IPS-15b (cell line): ENCODE measurements at regions not wholly inside any gene's neighbourhood (a gene's known extent, or its start where the extent isn't known, plus 50 kb on each side); places are given as distances from the start of the nearest gene placed in this dataset.

Source experiments
- H3K27me3 ChIP-seq: one replicate; pipeline ENCODE4 v1.6.1; 2013; ENCODE audit warnings: low read length; ENCODE audit not compliant: control insufficient read depth, insufficient read depth
- H3K36me3 ChIP-seq: one replicate; pipeline ENCODE4 v1.6.1; 2013; ENCODE audit warnings: low read length; ENCODE audit not compliant: control insufficient read depth, insufficient read depth
- H3K4me1 ChIP-seq: one replicate; pipeline ENCODE4 v1.6.1; 2013; ENCODE audit warnings: mild to moderate bottlenecking, low read length; ENCODE audit not compliant: control insufficient read depth, insufficient read depth
- H3K4me3 ChIP-seq: one replicate; pipeline ENCODE4 v1.5.1; 2013; ENCODE audit warnings: low read depth, low read length
- H3K9ac ChIP-seq: one replicate; pipeline ENCODE4 v1.6.1; 2013; ENCODE audit warnings: low read depth, mild to moderate bottlenecking, low read length
- H3K9me3 ChIP-seq: one replicate; pipeline ENCODE4 v1.6.1; 2013; ENCODE audit warnings: mild to moderate bottlenecking, low read length; ENCODE audit not compliant: control insufficient read depth, insufficient read depth

DNA sequence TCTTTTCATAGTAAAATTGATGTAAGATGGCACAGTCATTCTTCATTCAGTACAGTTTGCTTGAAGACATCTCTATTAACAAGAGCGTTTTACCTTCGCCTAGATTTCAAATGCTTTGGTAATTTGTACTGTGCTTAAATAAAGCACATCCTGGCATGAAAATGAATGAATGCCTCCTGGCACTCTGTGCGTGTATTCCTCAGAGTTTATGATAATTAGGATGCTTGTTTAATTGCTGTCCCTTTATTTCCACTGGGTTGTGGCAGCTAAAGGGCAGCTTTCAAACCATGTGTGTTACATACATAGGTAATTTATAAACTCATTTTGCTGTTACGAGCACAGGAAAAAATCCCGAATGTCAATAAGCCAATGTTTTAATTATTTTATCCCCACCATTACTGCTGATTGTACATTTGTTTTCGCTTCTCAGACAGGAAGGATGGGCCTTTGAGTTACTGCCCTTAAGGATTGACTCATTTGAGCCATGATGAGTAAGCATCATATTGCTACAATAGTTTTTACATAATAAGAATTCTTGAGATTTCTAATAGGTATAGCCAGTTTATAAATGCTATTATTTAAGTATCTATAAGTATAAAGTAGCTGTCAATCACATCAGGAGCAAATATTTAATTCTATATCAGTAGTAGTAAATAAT is 516.5 kb downstream of the XIRP2 start:
- H3K9ac ChIP-seq: no peak overlapping the region
- H3K4me1 ChIP-seq: peaks cover 11% of the 10 kb centered on the region
- no peaks in the 10 kb centered on the region for H3K36me3 ChIP-seq
- H3K4me3 ChIP-seq: no peak overlapping the region
- peaks cover 3% of the 10 kb centered on the region for H3K9me3 ChIP-seq
- H3K27me3 ChIP-seq: no peaks in the 10 kb centered on the region

GRCh38 chr2:167401309-167401708 is 513.0 kb downstream of the XIRP2 start:
- no peaks in the 10 kb centered on the region for H3K27me3 ChIP-seq
- H3K4me3 ChIP-seq: no peak overlapping the region
- H3K9ac ChIP-seq: no peak overlapping the region
- H3K9me3 ChIP-seq: peaks cover 3% of the 10 kb centered on the region
- H3K36me3 ChIP-seq: no peaks in the 10 kb centered on the region
- peaks cover 13% of the 10 kb centered on the region for H3K4me1 ChIP-seq

DNA sequence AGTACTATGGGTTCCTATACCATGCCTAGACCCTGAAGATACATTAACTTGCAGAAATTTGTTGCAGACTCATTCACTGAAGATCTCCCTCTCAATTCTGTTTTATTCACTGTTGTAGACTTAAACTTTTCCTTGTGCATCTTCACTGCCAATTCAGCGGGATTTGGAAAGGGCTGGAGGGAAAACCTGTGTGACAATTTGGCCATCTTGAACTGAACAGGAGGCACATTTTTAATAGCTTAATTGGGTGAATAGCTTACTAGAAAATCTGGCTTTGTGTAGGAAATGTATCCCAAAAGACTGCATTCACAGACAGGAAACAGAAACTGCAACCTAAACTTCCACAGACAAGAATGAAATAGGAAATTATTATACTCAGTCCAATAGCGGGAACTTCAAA is 512.3 kb downstream of the XIRP2 start:
- Histone ChIP-seq H3K4me3 (no peak overlapping the region), H3K9ac (no peak overlapping the region), H3K4me1 (peaks cover 19% of the 10 kb centered on the region), H3K36me3 (no peaks in the 10 kb centered on the region), H3K27me3 (no peaks in the 10 kb centered on the region), H3K9me3 (peaks cover 3% of the 10 kb centered on the region)

- H3K9me3 ChIP-seq: peaks cover 3% of the 10 kb centered on the region
- no peaks in the 10 kb centered on the region for H3K36me3 ChIP-seq
- H3K27me3 ChIP-seq: no peaks in the 10 kb centered on the region
- H3K4me1 ChIP-seq: peaks cover 18% of the 10 kb centered on the region
- no peak overlapping the region for H3K9ac ChIP-seq
- H3K4me3 ChIP-seq: no peak overlapping the region
These were observed 510.6 kb downstream of the XIRP2 start for GRCh38 chr2:167398873-167399272.

GRCh38 chr2:167388901-167389300 is 500.6 kb downstream of the XIRP2 start:
- Histone ChIP-seq H3K9ac (no peak overlapping the region), H3K27me3 (no peaks in the 10 kb centered on the region), H3K9me3 (no peaks in the 10 kb centered on the region), H3K36me3 (no peaks in the 10 kb centered on the region), H3K4me1 (peaks cover 43% of the 10 kb centered on the region), H3K4me3 (no peak overlapping the region)

DNA sequence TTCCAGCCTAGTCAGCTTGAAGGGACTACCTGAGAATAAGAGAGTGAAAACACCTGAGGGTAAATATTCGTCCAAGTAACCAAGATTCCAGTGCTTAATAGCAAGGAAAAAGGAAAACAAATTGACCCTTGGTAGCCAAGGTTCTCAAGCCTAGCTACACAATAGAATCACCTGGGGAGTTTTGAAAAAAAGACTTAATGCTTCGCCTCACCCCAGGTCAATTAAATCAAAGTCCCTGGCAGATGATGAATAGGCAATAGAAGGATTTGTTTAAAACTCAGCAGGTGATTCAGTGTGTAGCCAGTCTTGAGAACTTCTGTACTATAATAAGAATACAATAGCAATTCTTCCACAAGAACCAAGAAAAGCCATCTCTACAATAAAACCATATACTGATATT is 500.2 kb downstream of the XIRP2 start:
- Histone ChIP-seq H3K9ac (no peak overlapping the region), H3K27me3 (no peaks in the 10 kb centered on the region), H3K4me3 (no peak overlapping the region), H3K9me3 (no peaks in the 10 kb centered on the region), H3K36me3 (no peaks in the 10 kb centered on the region), H3K4me1 (peaks cover 45% of the 10 kb centered on the region)

DNA sequence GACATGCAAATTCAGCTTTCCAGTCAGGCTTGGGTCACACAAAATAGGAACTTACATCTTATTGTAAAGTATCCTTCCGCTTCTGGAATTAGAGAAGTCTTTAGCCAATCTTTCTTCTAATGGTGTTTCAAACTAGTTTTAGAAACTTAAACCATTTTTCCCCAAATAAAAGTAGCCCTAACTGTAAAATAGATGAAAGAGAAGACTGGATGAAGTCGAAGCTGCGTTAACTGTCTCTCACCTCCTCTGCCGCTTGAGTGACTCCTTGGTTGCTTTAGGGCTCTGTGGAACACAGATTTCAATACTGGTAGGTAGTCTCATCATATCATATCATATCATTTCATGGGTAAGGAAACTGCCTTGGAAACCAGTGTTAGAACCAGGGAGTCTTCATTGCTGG is 498.4 kb downstream of the XIRP2 start:
- H3K9ac ChIP-seq: no peak overlapping the region
- no peaks in the 10 kb centered on the region for H3K27me3 ChIP-seq
- peaks cover 54% of the 10 kb centered on the region for H3K4me1 ChIP-seq
- H3K36me3 ChIP-seq: no peaks in the 10 kb centered on the region
- no peaks in the 10 kb centered on the region for H3K9me3 ChIP-seq
- H3K4me3 ChIP-seq: no peak overlapping the region

DNA sequence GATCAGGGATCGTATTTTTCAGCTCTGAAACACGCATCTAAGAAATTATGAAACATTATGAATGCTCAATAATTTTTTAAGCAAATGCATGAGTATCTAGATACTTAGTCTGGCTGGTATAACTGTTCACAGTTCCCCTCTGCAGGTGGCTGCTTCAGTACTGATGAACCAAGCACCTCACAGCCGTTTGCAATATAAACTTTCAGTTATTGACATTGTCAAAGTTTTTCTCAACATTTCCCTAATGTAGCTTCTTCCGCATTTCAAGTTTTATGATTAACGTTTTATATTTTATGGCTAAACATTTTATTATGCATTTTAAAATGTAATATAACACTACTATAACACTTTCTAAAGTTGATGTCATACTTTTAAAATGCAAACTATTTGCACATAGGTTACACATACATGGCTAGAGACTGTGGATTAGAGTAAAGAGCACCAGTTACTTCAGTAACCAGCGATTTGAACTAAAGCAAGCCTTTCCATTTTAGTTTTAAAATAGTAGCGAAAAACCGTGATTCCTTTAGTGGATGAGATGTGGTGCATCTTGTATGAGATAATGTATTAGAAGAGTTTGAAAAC is 495.4 kb downstream of the XIRP2 start:
- Histone ChIP-seq H3K9ac (no peak overlapping the region), H3K9me3 (no peaks in the 10 kb centered on the region), H3K4me1 (peaks cover 53% of the 10 kb centered on the region), H3K4me3 (no peak overlapping the region), H3K27me3 (no peaks in the 10 kb centered on the region), H3K36me3 (no peaks in the 10 kb centered on the region)

GRCh38 chr2:167381349-167381748 is 493.1 kb downstream of the XIRP2 start:
- Histone ChIP-seq H3K36me3 (no peaks in the 10 kb centered on the region), H3K4me3 (no peak overlapping the region), H3K4me1 (peaks cover 39% of the 10 kb centered on the region), H3K9ac (no peak overlapping the region), H3K27me3 (no peaks in the 10 kb centered on the region), H3K9me3 (no peaks in the 10 kb centered on the region)

GRCh38 chr2:167380555-167380954 is 492.3 kb downstream of the XIRP2 start:
- Histone ChIP-seq H3K4me3 (no peak overlapping the region), H3K36me3 (no peaks in the 10 kb centered on the region), H3K9ac (no peak overlapping the region), H3K9me3 (no peaks in the 10 kb centered on the region), H3K4me1 (peaks cover 31% of the 10 kb centered on the region), H3K27me3 (no peaks in the 10 kb centered on the region)

- H3K9ac ChIP-seq: no peak overlapping the region
- peaks cover 27% of the 10 kb centered on the region for H3K4me1 ChIP-seq
- H3K27me3 ChIP-seq: no peaks in the 10 kb centered on the region
- H3K4me3 ChIP-seq: no peak overlapping the region
- no peaks in the 10 kb centered on the region for H3K9me3 ChIP-seq
- H3K36me3 ChIP-seq: no peaks in the 10 kb centered on the region
These were observed 491.8 kb downstream of the XIRP2 start for GRCh38 chr2:167380094-167380493.

DNA sequence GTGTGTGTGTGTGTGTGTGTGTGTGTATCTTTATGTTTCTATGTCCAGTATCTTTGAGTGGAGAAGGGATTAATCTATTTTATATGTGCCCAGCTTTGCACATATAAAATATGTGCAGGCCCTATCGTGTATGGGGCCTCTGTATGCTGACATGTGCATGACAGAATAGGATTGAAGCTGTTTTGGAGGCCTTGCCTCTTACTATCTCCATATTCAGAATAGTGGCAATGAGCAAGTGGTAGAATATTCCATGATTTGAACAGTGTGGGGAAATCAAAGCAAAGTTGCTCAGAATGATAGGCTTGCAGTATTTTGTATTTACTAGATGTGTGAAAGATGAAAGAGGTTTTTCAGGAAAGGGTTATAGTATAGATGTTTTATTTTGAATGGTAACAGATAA is 480.8 kb downstream of the XIRP2 start:
- Histone ChIP-seq H3K4me1 (no peaks in the 10 kb centered on the region), H3K4me3 (no peak overlapping the region), H3K9me3 (no peaks in the 10 kb centered on the region), H3K9ac (no peak overlapping the region), H3K27me3 (no peaks in the 10 kb centered on the region), H3K36me3 (no peaks in the 10 kb centered on the region)
